Neuronal stem cell (in vitro differentiated cells): ENCODE measurements at regions not wholly inside any gene's neighbourhood (a gene's known extent, or its start where the extent isn't known, plus 50 kb on each side); places are given as distances from the start of the nearest gene placed in this dataset.

Experiments
- DNase-seq: peaks from one replicate; pipeline ENCODE4 v3.0.0-alpha.2; 2013; ENCODE audit warnings: low spot score
- H2AFZ ChIP-seq: one replicate; pipeline ENCODE4 v1.6.1; 2013; ENCODE audit warnings: mild to moderate bottlenecking, low read length, inconsistent platforms
- H2AK5ac ChIP-seq: 2 replicates; pipeline ENCODE4 v1.6.1; 2013; ENCODE audit warnings: low read depth, mild to moderate bottlenecking, inconsistent platforms, low read length, moderate library complexity, mixed read lengths
- H2BK120ac ChIP-seq: 2 replicates; pipeline ENCODE4 v1.6.1; 2013; ENCODE audit warnings: low read depth, mild to moderate bottlenecking, inconsistent platforms, low read length, moderate library complexity, mixed read lengths
- H2BK12ac ChIP-seq: one replicate; pipeline ENCODE4 v1.6.1; 2013; ENCODE audit warnings: low read length, inconsistent platforms
- H2BK15ac ChIP-seq: 2 replicates; pipeline ENCODE4 v1.6.1; 2013; ENCODE audit warnings: mild to moderate bottlenecking, low read length, inconsistent platforms, mixed read lengths
- H2BK5ac ChIP-seq: one replicate; pipeline ENCODE4 v1.6.1; 2013; ENCODE audit warnings: inconsistent platforms, mild to moderate bottlenecking, low read length, moderate library complexity
- H3K14ac ChIP-seq: one replicate; pipeline ENCODE4 v1.6.1; 2013; ENCODE audit warnings: low read length, inconsistent platforms
- H3K18ac ChIP-seq: 2 replicates; pipeline ENCODE4 v1.6.1; 2013; ENCODE audit warnings: low read length, inconsistent platforms
- H3K23ac ChIP-seq: 2 replicates; pipeline ENCODE4 v1.6.1; 2013; ENCODE audit warnings: low read depth, mild to moderate bottlenecking, mixed read lengths, low read length, inconsistent platforms; ENCODE audit not compliant: poor library complexity
- H3K27ac ChIP-seq: replicated peaks from 3 replicates; pipeline ENCODE4 v1.5.1; 2013; ENCODE audit warnings: low read length, inconsistent platforms
- H3K27me3 ChIP-seq, 3 experiments: 2 replicates each; pipeline ENCODE4 v1.6.1; 2013; ENCODE audit warnings: low read length in 3 of 3, mild to moderate bottlenecking in 2 of 3, inconsistent platforms in 1 of 3, low read depth in 1 of 3, mixed read lengths in 1 of 3, moderate library complexity in 1 of 3; ENCODE audit not compliant: control insufficient read depth in 3 of 3, insufficient read depth in 3 of 3
- H3K36me3 ChIP-seq, 2 donors: replicated peaks in 1 of 2; 2 replicates each; pipeline ENCODE4 v1.6.1; 2013; ENCODE audit warnings: low read length in 2 of 2; ENCODE audit not compliant: control insufficient read depth in 2 of 2, insufficient read depth in 2 of 2
- H3K4ac ChIP-seq: 2 replicates; pipeline ENCODE4 v1.6.1; 2013; ENCODE audit warnings: inconsistent platforms, mild to moderate bottlenecking, low read length, moderate library complexity
- H3K4me1 ChIP-seq, 2 donors: 1 replicate in 1 of 2; 2 replicates in 1 of 2; pipeline ENCODE4 v1.6.1; 2013; ENCODE audit warnings: low read length in 2 of 2, low read depth in 1 of 2; ENCODE audit not compliant: control insufficient read depth in 2 of 2, insufficient read depth in 1 of 2
- H3K4me2 ChIP-seq: one replicate; pipeline ENCODE4 v1.6.1; 2013; ENCODE audit warnings: mild to moderate bottlenecking, low read length, inconsistent platforms; ENCODE audit not compliant: insufficient read depth, poor library complexity, severe bottlenecking
- H3K4me3 ChIP-seq, 2 donors: 2 replicates each; pipeline ENCODE4 v1.5.1; 2013; ENCODE audit warnings: low read length in 2 of 2, mild to moderate bottlenecking in 2 of 2, inconsistent platforms in 1 of 2, moderate library complexity in 1 of 2
- H3K79me1 ChIP-seq: one replicate; pipeline ENCODE4 v1.6.1; 2013; ENCODE audit warnings: low read depth, mild to moderate bottlenecking, inconsistent platforms, low read length, moderate library complexity
- H3K9ac ChIP-seq: one replicate; pipeline ENCODE4 v1.6.1; 2013; ENCODE audit warnings: mild to moderate bottlenecking, low read depth, low read length, inconsistent platforms; ENCODE audit not compliant: poor library complexity
- H3K9me3 ChIP-seq, 2 donors: replicated peaks in 1 of 2; 2 replicates each; pipeline versions ENCODE3 to v1.6.1; 2013; ENCODE audit warnings: low read length in 2 of 2, mild to moderate bottlenecking in 2 of 2, inconsistent platforms in 1 of 2, low read depth in 1 of 2, mixed read lengths in 1 of 2, moderate library complexity in 1 of 2; ENCODE audit not compliant: control insufficient read depth in 2 of 2, insufficient read depth in 1 of 2
- H4K8ac ChIP-seq: one replicate; pipeline ENCODE4 v1.6.1; 2013; ENCODE audit warnings: low read depth, mild to moderate bottlenecking, inconsistent platforms, low read length, moderate library complexity
- H4K91ac ChIP-seq: one replicate; pipeline ENCODE4 v1.6.1; 2013; ENCODE audit warnings: low read length, low read depth, mild to moderate bottlenecking, inconsistent platforms; ENCODE audit not compliant: poor library complexity
- WGBS, 2 donors: extraction: QIAGEN DNeasy Blood & Tissue Kit; methylation state at CpG; one replicate each; pipeline ENCODE4 v1.1.7; 2013; ENCODE audit warnings: missing lambda C conversion rate in 2 of 2, mixed read lengths in 1 of 2; ENCODE audit not compliant: insufficient read length in 2 of 2, insufficient replicate concordance in 1 of 2; ENCODE audit errors: extremely low coverage in 2 of 2; 5-methylcytosine and 5-hydroxymethylcytosine counted together

DNA sequence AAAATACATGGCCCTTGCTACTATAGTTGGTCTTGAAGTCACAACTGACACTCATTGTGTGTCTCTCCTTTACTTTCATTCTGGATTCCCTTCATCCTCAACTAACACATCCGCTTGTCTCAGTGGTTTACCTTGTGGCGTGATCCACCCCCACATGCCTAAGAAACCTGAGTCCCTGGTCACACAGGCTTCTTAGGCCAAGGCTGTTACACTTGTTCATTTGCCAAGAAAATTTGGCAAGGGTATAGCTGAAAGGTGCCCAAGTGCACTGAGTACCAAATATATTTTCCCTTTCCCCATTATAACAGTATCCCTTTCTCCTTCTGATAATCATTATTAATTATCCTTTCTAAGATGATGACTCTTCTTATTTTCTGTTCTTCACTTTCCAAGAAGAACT is 207.6 kb upstream of the STAC start:
- Histone ChIP-seq H2BK5ac (no peak overlapping the region), H3K4me1 (peaks cover 0 to 7% of the 10 kb centered on the region in 2 donors), H3K9ac (no peak overlapping the region), H3K36me3 (no peaks in the 10 kb centered on the region), H4K8ac (no peak overlapping the region), H2AFZ (no peak overlapping the region), H4K91ac (no peak overlapping the region), H3K4ac (no peak overlapping the region), H3K79me1 (no peaks in the 10 kb centered on the region), H3K4me3 (no peak overlapping the region), H2BK12ac (no peak overlapping the region), H2BK15ac (no peak overlapping the region), H2AK5ac (no peak overlapping the region), H3K27ac (no peak overlapping the region), H3K23ac (no peak overlapping the region), H3K14ac (no peak overlapping the region), H3K18ac (no peak overlapping the region), H3K9me3 (no peaks in the 10 kb centered on the region), H3K4me2 (no peak overlapping the region), H3K27me3 (no peaks in the 10 kb centered on the region), H2BK120ac (no peak overlapping the region)
- DNase-seq, result no peak
- WGBS, 2 donors, result no CpG with 5 or more reads among the region's 2 CpGs

DNA sequence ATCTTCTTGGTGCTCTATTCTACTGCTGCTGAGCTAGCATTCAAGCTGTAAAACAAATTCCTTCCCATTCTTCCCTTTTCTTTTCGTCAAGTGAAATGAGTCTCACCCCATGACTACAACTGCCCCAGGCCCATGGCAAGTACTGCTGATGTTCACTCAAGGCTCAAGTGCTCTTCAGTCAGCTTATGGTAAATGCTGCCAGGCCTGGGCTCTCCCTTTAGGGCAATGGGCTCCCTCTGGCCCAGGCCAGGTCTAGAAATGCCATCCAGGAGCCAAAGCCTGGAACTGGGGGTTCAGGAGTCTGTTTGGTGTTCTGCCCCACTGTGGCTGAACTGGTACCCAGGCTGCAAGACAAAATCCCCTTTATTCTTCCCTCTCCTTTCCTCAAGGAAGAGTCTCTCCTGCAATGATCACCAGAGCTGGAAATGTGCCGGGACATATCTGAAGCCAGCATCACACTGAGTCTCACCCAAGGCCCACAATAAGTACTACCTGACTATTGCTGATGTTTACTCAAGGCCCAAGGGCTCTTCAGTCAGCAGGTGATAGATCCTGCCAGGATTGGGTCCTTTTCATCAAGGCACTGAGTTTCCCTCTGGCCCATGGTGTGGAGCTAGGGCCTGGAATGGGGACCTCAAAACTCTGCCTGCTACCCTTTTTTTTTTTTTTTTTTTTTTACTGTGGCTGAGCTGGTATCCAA is 205.0 kb upstream of the STAC start:
- Histone ChIP-seq H2AFZ (no peak overlapping the region), H3K4me1 (peaks cover 0 to 7% of the 10 kb centered on the region in 2 donors), H3K4me2 (no peak overlapping the region), H2BK5ac (no peak overlapping the region), H2BK15ac (no peak overlapping the region), H3K27ac (no peak overlapping the region), H3K27me3 (no peaks in the 10 kb centered on the region), H3K79me1 (no peaks in the 10 kb centered on the region), H3K9ac (no peak overlapping the region), H3K4ac (no peak overlapping the region), H3K14ac (no peak overlapping the region), H3K23ac (no peak overlapping the region), H4K8ac (no peak overlapping the region), H3K18ac (no peak overlapping the region), H2AK5ac (no peak overlapping the region), H3K9me3 (no peaks in the 10 kb centered on the region), H3K36me3 (no peaks in the 10 kb centered on the region), H4K91ac (no peak overlapping the region), H2BK120ac (no peak overlapping the region), H2BK12ac (no peak overlapping the region), H3K4me3 (peak overlapping the region in 1 of 2 donors; percentile 49)
- DNase-seq, result no peak
- WGBS, 2 donors, result no CpG with 5 or more reads among the region's 2 CpGs

DNA sequence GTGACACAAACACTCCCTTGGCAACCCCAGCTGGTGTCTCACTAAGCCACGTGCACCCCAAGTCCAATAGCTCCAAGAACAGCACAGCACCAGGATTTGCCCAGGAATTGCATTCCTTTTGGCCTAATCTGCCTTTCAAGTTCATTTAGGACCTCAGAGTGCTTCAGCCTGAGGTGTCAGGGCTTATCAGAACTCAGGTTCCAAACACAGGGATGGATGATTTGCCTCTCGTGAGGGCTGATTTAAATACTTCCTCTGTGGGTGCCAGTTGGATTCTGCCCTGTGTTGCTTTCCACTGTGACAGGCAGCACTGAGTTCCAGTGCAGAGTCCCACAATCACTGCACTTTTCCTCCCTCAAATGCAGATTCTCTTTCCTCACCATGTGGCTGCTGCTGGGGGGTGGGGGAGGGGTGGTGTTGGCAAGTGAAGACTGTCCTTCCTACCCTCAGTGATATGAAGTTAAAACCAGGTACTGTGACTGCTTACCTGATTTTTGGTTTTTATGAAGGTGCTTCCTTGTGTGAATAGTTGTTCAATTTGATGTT is 204.3 kb upstream of the STAC start:
- Histone ChIP-seq H3K14ac (peak overlapping the region; percentile 67), H4K91ac (no peak overlapping the region), H2BK12ac (no peak overlapping the region), H3K18ac (peak overlapping the region; percentile 19), H3K27me3 (no peaks in the 10 kb centered on the region), H3K9ac (no peak overlapping the region), H3K4me3 (no peak overlapping the region), H3K23ac (peak overlapping the region; percentile 13), H3K4me1 (peaks cover 0 to 7% of the 10 kb centered on the region in 2 donors), H4K8ac (no peak overlapping the region), H2BK120ac (no peak overlapping the region), H2AFZ (no peak overlapping the region), H3K9me3 (no peaks in the 10 kb centered on the region), H2AK5ac (no peak overlapping the region), H2BK15ac (no peak overlapping the region), H2BK5ac (no peak overlapping the region), H3K27ac (no peak overlapping the region), H3K4me2 (no peak overlapping the region), H3K4ac (peak overlapping the region; percentile 90), H3K36me3 (no peaks in the 10 kb centered on the region), H3K79me1 (no peaks in the 10 kb centered on the region)
- WGBS, 2 donors, result no CpG with 5 or more reads among the region's 2 CpGs
- no peak for DNase-seq

DNA sequence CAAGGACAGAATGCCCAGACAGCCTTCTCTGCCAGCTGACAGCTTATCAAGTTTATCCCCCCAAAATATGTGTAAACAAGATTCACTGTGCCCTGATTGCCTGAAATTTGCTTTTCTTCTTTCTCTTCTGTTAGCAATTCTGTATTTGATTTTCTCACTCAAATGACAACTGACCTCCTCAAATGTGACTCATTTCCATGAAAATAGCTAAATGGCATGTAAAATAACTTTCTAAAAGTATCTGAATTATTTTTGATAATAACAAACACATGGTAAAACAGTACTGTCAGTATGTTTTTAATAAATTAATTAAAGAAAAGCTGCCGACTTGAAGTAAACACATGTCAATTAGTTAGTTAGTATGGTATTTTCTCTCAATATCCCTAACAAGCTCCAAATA is 202.3 kb upstream of the STAC start:
- no peaks in the 10 kb centered on the region for H3K27me3 ChIP-seq
- no peak overlapping the region for H3K23ac ChIP-seq
- H3K18ac ChIP-seq, result no peak overlapping the region
- no peak overlapping the region for H3K14ac ChIP-seq
- no peak overlapping the region for H2BK12ac ChIP-seq
- no peak overlapping the region for H2AK5ac ChIP-seq
- no peak overlapping the region for H2BK120ac ChIP-seq
- no peak overlapping the region for H3K4ac ChIP-seq
- H3K79me1 ChIP-seq, result no peaks in the 10 kb centered on the region
- H4K8ac ChIP-seq, result no peak overlapping the region
- H3K36me3 ChIP-seq, result no peaks in the 10 kb centered on the region
- DNase-seq, result no peak
- no peak overlapping the region for H2BK15ac ChIP-seq
- H3K27ac ChIP-seq, result no peak overlapping the region
- H3K9me3 ChIP-seq, result no peaks in the 10 kb centered on the region
- no peak overlapping the region for H2BK5ac ChIP-seq
- no peak overlapping the region for H3K9ac ChIP-seq
- WGBS, 2 donors, result no CpG with 5 or more reads among the region's 1 CpG
- H3K4me2 ChIP-seq, result no peak overlapping the region
- H4K91ac ChIP-seq, result no peak overlapping the region
- peaks cover 0 to 7% of the 10 kb centered on the region in 2 donors for H3K4me1 ChIP-seq
- no peak overlapping the region for H2AFZ ChIP-seq
- H3K4me3 ChIP-seq, result no peak overlapping the region
